Large intestine (tissue), 3 donors: ENCODE measurements at regions not wholly inside any gene's neighbourhood (a gene's known extent, or its start where the extent isn't known, plus 50 kb on each side); places are given as distances from the start of the nearest gene placed in this dataset.

Experiments
- DNase-seq, 2 donors: peaks; one replicate each; pipeline versions ENCODE4 v3.0.0 to v3.0.0-alpha.2; 2013
- H3K27ac ChIP-seq: one replicate; pipeline ENCODE4 v1.5.1; 2013; ENCODE audit warnings: low read length
- H3K27me3 ChIP-seq: 2 replicates; pipeline ENCODE4 v1.6.1; 2013; ENCODE audit warnings: low read length; ENCODE audit not compliant: control insufficient read depth, insufficient read depth
- H3K36me3 ChIP-seq: 2 replicates; pipeline ENCODE4 v1.6.1; 2013; ENCODE audit warnings: low read length; ENCODE audit not compliant: control insufficient read depth, insufficient read depth
- H3K4me1 ChIP-seq: one replicate; pipeline ENCODE4 v1.6.1; 2013; ENCODE audit warnings: low read length; ENCODE audit not compliant: control insufficient read depth, insufficient read depth
- H3K4me3 ChIP-seq: one replicate; pipeline ENCODE4 v1.5.1; 2013; ENCODE audit warnings: low read length
- H3K9me3 ChIP-seq: one replicate; pipeline ENCODE4 v1.6.1; 2013; ENCODE audit warnings: mild to moderate bottlenecking, low read depth, low read length, moderate library complexity; ENCODE audit not compliant: control insufficient read depth
- WGBS: methylation state at CpG from one replicate; pipeline ENCODE4 v1.1.5; 2013; ENCODE audit warnings: low lambda C conversion rate; ENCODE audit not compliant: insufficient coverage; 5-methylcytosine and 5-hydroxymethylcytosine counted together

DNA sequence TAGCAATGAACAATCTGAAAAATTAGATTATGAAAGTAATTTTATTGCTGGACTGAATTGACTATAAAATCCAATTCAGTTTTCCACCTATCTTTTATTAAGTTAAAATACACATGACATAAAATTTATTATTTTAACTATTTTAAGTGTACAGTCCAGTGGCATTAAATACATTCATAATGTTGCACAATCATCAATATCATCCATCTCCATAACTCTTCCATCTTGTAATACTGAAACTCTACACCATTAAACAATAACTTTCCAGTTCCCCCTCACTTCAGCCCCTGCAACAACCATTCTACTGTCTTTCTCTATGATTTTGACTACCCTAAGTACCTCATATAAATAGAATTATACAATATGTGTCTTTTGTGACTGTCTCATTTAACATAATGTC is 200.6 kb upstream of the ITGA1 start:
- Histone ChIP-seq H3K36me3 (no peaks in the 10 kb centered on the region), H3K27me3 (no peaks in the 10 kb centered on the region), H3K4me3 (no peak overlapping the region), H3K27ac (no peak overlapping the region), H3K4me1 (no peaks in the 10 kb centered on the region), H3K9me3 (no peaks in the 10 kb centered on the region)
- DNase-seq, result no peak

DNA sequence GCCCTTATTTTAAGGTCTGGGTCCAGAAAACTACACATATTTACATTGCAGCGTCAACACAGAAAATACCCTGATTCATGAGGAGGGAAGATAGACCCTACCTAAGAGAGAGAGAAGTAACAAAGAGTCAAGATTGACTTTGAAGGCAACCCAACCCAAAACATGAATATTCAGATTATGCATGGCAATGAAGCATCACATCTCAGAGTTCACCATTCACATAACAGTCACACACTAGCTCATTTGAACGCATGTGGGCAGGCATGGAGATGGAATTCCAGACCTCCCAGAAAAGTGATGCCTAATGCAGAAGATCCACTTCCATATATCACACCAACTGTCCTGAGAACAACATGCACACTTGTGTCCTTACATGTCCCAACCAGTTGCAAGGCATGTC is 190.1 kb upstream of the ITGA1 start:
- WGBS, result no CpG with 5 or more reads among the region's 2 CpGs
- H3K4me3 ChIP-seq, result no peak overlapping the region
- DNase-seq, result no peak

DNA sequence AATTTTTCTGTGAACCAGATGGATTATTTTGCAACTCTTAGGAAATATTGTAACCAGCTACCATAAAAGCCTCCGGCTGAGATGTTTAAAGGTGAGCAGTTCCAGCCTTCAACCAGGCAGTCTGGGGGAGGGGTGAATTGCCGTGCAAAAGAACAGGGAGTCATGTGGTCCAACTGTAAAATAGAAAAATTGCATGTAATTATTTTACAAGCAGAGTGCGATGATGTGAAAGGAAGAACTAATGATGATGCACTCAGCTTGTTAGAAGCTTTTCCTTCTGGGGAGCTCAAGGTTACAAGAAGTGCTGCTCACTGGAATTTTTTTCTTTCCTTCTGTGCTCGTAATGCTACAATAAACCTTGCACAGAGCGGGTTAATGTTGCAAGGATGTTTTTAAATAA is 188.7 kb upstream of the ITGA1 start:
- Histone ChIP-seq H3K27ac (peak overlapping the region; percentile 32), H3K27me3 (no peaks in the 10 kb centered on the region), H3K4me1 (peaks cover 21% of the 10 kb centered on the region), H3K9me3 (no peaks in the 10 kb centered on the region), H3K36me3 (no peaks in the 10 kb centered on the region), H3K4me3 (no peak overlapping the region)
- no CpG with 5 or more reads among the region's 5 CpGs for WGBS
- DNase-seq, result peak; percentile 84 to 93

More for the DNA sequence above, 190.1 kb upstream of the ITGA1 start:
- no peaks in the 10 kb centered on the region for H3K27me3 ChIP-seq
- peaks cover 10% of the 10 kb centered on the region for H3K4me1 ChIP-seq
- no peaks in the 10 kb centered on the region for H3K9me3 ChIP-seq
- no peak overlapping the region for H3K27ac ChIP-seq
- no peaks in the 10 kb centered on the region for H3K36me3 ChIP-seq

DNA sequence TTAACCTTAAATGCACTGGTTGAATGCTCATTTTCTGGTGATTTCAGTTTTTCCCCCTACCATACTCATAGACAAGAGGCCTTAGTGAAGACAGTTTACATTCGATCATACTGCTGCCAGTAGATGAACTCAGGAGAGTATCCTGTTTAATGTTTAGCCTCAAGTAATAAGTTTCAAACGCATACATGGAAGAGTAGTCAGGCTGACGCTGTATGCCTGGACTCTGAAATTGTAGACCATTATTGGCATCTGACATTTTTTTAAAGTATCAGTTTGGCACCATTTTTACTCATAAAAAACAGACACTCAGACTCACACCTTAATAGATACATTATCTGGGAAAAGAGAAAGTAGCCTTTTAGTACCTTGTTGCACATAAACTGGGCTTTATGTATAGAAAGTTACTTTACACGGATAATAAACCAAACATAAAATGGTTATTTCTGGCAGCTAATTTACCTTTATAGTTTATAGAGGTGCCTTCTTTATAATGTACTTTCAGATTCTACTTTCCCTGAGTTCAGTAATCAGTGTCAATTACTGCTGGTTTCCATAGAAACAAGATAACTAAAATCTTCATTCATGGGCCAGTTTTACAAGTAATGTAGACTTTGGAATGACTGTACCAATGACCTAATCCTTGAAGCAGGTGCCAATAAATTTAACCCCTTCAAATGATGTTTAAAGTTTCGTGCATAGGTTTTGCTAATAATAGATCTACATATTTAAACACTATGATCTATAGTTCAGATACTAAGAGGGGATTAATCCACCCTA is 183.8 kb upstream of the ITGA1 start:
- Histone ChIP-seq H3K27ac (peak overlapping the region; percentile 69), H3K36me3 (no peaks in the 10 kb centered on the region), H3K9me3 (no peaks in the 10 kb centered on the region), H3K4me1 (peaks cover 34% of the 10 kb centered on the region), H3K27me3 (no peaks in the 10 kb centered on the region), H3K4me3 (no peak overlapping the region)
- DNase-seq, result peak; percentile 63 to 91
- WGBS, result 0% methylated on average over 1 of the region's 5 CpGs

DNA sequence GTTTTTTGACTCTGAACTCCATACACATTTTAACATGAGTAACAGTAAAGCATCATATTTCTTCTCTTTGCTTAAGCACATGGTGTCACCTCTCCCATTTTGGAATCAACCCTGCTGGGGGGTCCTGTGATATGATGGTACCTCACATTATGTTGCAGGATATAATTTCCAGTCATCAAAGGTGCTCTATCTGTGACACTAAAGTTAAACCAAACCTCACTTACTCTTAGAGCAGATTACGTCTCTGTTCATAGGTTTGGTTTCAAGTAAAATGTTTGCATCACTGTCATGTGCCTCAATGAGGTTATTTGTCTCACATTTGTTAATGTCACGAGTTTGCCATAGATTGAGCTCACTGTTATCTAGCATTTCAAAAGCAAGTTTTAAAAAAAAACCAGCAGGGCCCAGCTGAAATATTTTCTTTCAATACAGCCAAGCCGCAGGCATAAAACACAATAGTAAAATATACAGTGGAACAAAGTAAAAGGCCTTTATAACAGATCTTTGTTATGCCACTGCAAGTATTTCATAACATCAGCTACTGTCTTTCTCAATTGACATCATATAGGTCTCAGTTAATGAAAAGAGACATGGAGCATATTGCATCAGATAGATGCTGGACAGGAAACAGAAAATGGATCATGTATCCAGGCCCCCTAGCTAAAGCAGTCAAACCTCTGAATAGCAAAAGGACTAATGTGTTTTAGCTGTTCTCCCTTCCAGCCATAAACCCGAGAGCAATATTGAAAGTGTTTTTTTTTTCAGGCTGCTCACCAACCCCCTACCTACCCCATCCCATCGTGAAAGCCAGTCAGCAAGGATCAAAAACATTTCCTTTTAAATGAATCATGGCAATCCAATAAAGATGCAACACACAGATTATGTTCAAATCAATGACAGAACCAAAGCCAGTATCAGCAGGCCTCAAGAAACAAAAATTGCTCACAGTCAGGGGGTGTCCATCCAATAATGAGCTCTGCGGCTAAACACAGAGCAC is 182.1 kb upstream of the ITGA1 start:
- DNase-seq, result peak; percentile 35 to 73
- Histone ChIP-seq H3K4me1 (peaks cover 27% of the 10 kb centered on the region), H3K36me3 (no peaks in the 10 kb centered on the region), H3K4me3 (no peak overlapping the region), H3K27ac (peak overlapping the region; percentile 18), H3K27me3 (no peaks in the 10 kb centered on the region), H3K9me3 (no peaks in the 10 kb centered on the region)
- 67% methylated on average over 3 of the region's 6 CpGs for WGBS

DNA sequence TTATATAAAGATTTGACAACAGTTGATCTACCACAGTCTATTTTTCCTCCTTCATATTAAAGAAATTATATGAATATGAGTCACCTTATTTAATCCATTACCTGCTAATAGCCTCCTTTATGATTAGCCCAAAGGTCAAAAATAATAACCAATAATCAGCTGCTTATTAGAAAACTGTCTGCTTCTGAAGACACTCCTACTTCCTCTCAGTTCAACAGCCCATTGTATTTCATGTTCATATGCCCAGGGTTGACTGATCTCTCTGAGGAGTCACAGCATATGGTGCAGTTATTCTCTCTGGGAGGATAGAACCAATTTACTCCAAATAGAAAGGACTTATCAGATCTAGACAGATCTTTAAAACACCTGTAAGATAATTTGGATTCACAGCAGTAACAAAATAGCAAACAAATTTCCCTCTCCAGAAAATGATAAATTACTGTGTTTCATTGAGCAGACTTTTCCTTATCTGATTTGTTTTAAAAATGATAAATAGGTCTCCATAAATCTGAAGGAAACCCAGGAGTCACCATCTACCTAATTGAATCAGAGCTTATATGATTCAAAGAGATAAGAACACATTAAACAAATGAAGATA is 180.4 kb upstream of the ITGA1 start:
- H3K9me3 ChIP-seq, result no peaks in the 10 kb centered on the region
- H3K4me3 ChIP-seq, result no peak overlapping the region
- H3K4me1 ChIP-seq, result peaks cover 23% of the 10 kb centered on the region
- H3K27me3 ChIP-seq, result no peaks in the 10 kb centered on the region
- no peak for DNase-seq
- no peaks in the 10 kb centered on the region for H3K36me3 ChIP-seq
- H3K27ac ChIP-seq, result no peak overlapping the region

DNA sequence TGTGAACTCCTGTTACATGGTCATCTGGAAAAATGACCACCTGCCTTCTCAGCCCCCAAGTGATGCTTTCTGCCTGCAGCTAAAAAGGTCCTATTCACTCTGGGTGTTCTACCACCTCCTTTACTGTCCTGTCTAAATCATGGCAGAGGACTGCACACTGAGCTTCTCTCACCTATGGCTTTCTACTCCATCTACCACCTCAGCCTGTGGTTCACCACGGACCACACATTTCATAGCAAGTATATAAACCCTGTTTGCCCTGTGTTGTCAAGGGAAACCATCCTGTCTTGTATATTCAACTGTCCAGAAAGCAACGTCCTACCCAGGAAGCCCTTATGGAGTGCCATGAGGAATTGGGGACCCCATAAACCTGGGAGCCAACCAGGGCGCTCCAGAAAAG is 167.4 kb upstream of the ITGA1 start:
- DNase-seq, result no peak
- WGBS, result 90% methylated on average over 2 of the region's 3 CpGs
- H3K36me3 ChIP-seq, result no peaks in the 10 kb centered on the region
- no peaks in the 10 kb centered on the region for H3K4me1 ChIP-seq
- H3K27me3 ChIP-seq, result no peaks in the 10 kb centered on the region
- no peak overlapping the region for H3K27ac ChIP-seq
- no peaks in the 10 kb centered on the region for H3K9me3 ChIP-seq
- no peak overlapping the region for H3K4me3 ChIP-seq

DNA sequence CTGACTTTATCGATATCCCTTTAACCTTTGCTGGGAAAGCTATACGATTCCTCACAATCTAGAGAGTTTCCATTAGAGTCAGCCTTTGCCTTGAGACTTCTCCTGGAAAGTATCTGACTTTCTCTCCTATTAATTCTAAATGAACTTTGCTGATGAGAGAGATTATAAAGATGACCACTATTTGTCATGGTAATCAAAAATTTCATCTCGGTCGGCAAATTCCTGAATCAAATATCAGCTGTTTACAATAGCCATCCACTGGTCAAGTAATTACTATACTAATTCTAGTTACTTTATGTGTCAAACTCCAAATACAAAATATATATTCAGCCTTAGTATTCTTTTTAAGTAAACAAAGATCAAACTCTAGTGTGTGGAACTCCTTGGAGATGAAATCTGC is 164.4 kb upstream of the ITGA1 start:
- Histone ChIP-seq H3K4me1 (no peaks in the 10 kb centered on the region), H3K27ac (no peak overlapping the region)
- 50% methylated on average over 2 of the region's 4 CpGs for WGBS

DNA sequence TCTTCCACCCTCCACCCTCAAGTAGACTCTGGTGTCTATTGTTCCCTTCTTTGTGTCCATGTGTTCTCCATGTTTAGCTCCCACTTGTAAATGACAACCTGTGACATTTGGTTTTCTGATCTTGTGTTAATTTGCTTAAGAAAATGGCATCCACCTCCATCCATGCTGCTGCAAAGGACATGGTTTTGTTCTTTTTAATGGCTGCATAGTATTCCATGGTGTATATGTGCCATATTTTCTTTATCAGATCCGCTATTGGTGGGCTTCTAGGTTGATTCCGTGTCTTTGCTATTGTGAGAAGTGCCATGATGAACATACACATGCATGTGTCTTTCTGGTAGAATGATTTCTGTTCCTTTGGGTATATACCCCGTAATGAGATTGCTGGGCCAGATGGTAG is 163.4 kb upstream of the ITGA1 start:
- Histone ChIP-seq H3K27me3 (no peaks in the 10 kb centered on the region), H3K9me3 (no peaks in the 10 kb centered on the region), H3K36me3 (no peaks in the 10 kb centered on the region), H3K27ac (no peak overlapping the region), H3K4me1 (no peaks in the 10 kb centered on the region), H3K4me3 (no peak overlapping the region)
- 83% methylated on average over 2 of the region's 3 CpGs for WGBS
- no peak for DNase-seq

More for the DNA sequence above, 164.4 kb upstream of the ITGA1 start:
- H3K9me3 ChIP-seq, result no peaks in the 10 kb centered on the region
- H3K36me3 ChIP-seq, result no peaks in the 10 kb centered on the region
- DNase-seq, result no peak
- no peak overlapping the region for H3K4me3 ChIP-seq
- no peaks in the 10 kb centered on the region for H3K27me3 ChIP-seq

DNA sequence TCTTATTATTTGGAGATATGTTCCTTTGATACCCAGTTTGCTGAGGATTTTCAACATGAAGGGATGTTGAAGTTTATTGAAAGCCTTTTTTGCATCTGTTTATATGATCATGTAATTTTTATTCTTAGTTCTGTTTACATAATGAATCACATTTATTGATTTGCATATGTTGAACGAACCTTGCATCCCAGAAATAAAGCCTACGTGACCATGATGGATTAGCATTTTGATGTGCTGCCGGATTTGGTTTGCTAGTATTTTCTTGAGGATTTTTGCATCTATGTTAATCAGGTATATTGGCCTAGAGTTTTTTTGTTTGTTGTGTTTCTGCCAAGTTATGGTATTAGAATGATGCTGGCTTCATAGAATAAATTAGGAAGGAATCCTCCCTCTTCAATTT is 161.4 kb upstream of the ITGA1 start:
- no peak overlapping the region for H3K27ac ChIP-seq
- H3K27me3 ChIP-seq, result no peaks in the 10 kb centered on the region
- no peaks in the 10 kb centered on the region for H3K36me3 ChIP-seq
- H3K4me1 ChIP-seq, result no peaks in the 10 kb centered on the region
- DNase-seq, result no peak
- H3K4me3 ChIP-seq, result no peak overlapping the region
- H3K9me3 ChIP-seq, result no peaks in the 10 kb centered on the region
- 100% methylated on average over 1 of the region's 3 CpGs for WGBS
